ENCODE measurements at regions not wholly inside any gene's neighbourhood (a gene's known extent, or its start where the extent isn't known, plus 50 kb on each side); places are given as distances from the start of the nearest gene placed in this dataset.

DNA sequence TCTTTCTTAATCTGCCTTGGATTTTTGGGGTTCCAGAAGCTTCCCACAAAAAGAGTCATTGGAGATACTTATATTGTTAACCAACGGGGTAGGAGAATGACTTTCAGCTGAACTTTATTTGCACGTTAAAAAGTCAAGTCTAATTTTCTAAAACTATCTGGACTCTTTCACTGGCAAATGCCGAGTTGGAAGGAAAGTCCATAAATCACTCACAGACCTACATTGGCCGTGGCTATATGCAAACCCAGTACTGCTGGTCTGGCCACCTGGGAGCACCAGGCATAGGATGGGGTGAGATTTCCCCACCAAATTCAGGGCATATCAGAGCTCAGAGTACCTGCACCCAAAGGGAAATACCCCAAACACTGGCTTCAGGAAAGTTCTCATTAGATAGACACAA, 71.3 kb upstream of the SALL4 start:
- no peak overlapping the region for H3K4me2 ChIP-seq (ENCODE audit: low read length)
- no peak overlapping the region for H3K27ac ChIP-seq (ENCODE audit: low read depth, low read length)
- H3K4me1 ChIP-seq (ENCODE audit: control insufficient read depth, low read length), result no peaks in the 10 kb centered on the region
- TF ChIP-seq EZH2phosphoT487 (IDR thresholded peaks at IDR 0.05; ENCODE audit: borderline replicate concordance, low read length), result no peak
- no peak for TF ChIP-seq CTCF (IDR thresholded peaks at IDR 0.05; ENCODE audit: low read depth, low read length, poor library complexity, severe bottlenecking)
- H3K27me3 ChIP-seq (ENCODE audit: control insufficient read depth, low read length), result no peaks in the 10 kb centered on the region
- no peaks in the 10 kb centered on the region for H3K79me2 ChIP-seq (ENCODE audit: control insufficient read depth, low read length)
- H4K20me1 ChIP-seq (ENCODE audit: control insufficient read depth, insufficient read depth, low read depth, low read length), result no peaks in the 10 kb centered on the region
- H3K4me3 ChIP-seq (ENCODE audit: low read length), result no peak overlapping the region
- H3F3A ChIP-seq (ENCODE audit: control insufficient read depth, insufficient read depth), result no peaks in the 10 kb centered on the region
- H3K9me3 ChIP-seq (ENCODE audit: control insufficient read depth, insufficient read depth, low read length), result no peaks in the 10 kb centered on the region
- no peaks in the 10 kb centered on the region for H3K9me2 ChIP-seq (replicated peaks; ENCODE audit: control insufficient read depth, low read length)
- no peaks in the 10 kb centered on the region for H3K36me3 ChIP-seq (ENCODE audit: control insufficient read depth, low read length)

GRCh38 chr20:51871943-51872342, 69.6 kb upstream of the SALL4 start:
- Histone ChIP-seq H4K20me1 (ENCODE audit: control insufficient read depth, insufficient read depth, low read depth, low read length) (no peaks in the 10 kb centered on the region), H3K9me3 (ENCODE audit: control insufficient read depth, insufficient read depth, low read length) (no peaks in the 10 kb centered on the region), H3K4me2 (ENCODE audit: low read length) (no peak overlapping the region), H3K36me3 (ENCODE audit: control insufficient read depth, low read length) (no peaks in the 10 kb centered on the region), H3K27me3 (ENCODE audit: control insufficient read depth, low read length) (no peaks in the 10 kb centered on the region), H3K27ac (ENCODE audit: low read depth, low read length) (no peak overlapping the region), H3K79me2 (ENCODE audit: control insufficient read depth, low read length) (no peaks in the 10 kb centered on the region), H3K4me1 (ENCODE audit: control insufficient read depth, low read length) (no peaks in the 10 kb centered on the region), H3K9me2 (replicated peaks; ENCODE audit: control insufficient read depth, low read length) (no peaks in the 10 kb centered on the region), H3K4me3 (ENCODE audit: low read length) (no peak overlapping the region), H3F3A (ENCODE audit: control insufficient read depth, insufficient read depth) (no peaks in the 10 kb centered on the region)
- TF ChIP-seq CTCF (IDR thresholded peaks at IDR 0.05; ENCODE audit: low read depth, low read length, poor library complexity, severe bottlenecking), result no peak
- no peak for TF ChIP-seq EZH2phosphoT487 (IDR thresholded peaks at IDR 0.05; ENCODE audit: borderline replicate concordance, low read length)

- Histone ChIP-seq H3K27ac (ENCODE audit: low read depth, low read length) (no peak overlapping the region), H3K9me2 (replicated peaks; ENCODE audit: control insufficient read depth, low read length) (no peaks in the 10 kb centered on the region), H3F3A (ENCODE audit: control insufficient read depth, insufficient read depth) (no peaks in the 10 kb centered on the region), H3K4me2 (ENCODE audit: low read length) (no peak overlapping the region), H3K79me2 (ENCODE audit: control insufficient read depth, low read length) (no peaks in the 10 kb centered on the region), H3K36me3 (ENCODE audit: control insufficient read depth, low read length) (no peaks in the 10 kb centered on the region), H3K9me3 (ENCODE audit: control insufficient read depth, insufficient read depth, low read length) (no peaks in the 10 kb centered on the region), H4K20me1 (ENCODE audit: control insufficient read depth, insufficient read depth, low read depth, low read length) (no peaks in the 10 kb centered on the region), H3K4me3 (ENCODE audit: low read length) (no peak overlapping the region), H3K27me3 (ENCODE audit: control insufficient read depth, low read length) (no peaks in the 10 kb centered on the region), H3K4me1 (ENCODE audit: control insufficient read depth, low read length) (no peaks in the 10 kb centered on the region)
- TF ChIP-seq EZH2phosphoT487 (IDR thresholded peaks at IDR 0.05; ENCODE audit: borderline replicate concordance, low read length) (no peak), CTCF (IDR thresholded peaks at IDR 0.05; ENCODE audit: low read depth, low read length, poor library complexity, severe bottlenecking) (no peak)
These were observed 66.7 kb upstream of the SALL4 start for GRCh38 chr20:51869002-51869401.

GRCh38 chr20:51867251-51867650, 64.9 kb upstream of the SALL4 start:
- no peaks in the 10 kb centered on the region for H4K20me1 ChIP-seq (ENCODE audit: control insufficient read depth, insufficient read depth, low read depth, low read length)
- H3F3A ChIP-seq (ENCODE audit: control insufficient read depth, insufficient read depth), result no peaks in the 10 kb centered on the region
- H3K36me3 ChIP-seq (ENCODE audit: control insufficient read depth, low read length), result no peaks in the 10 kb centered on the region
- no peaks in the 10 kb centered on the region for H3K27me3 ChIP-seq (ENCODE audit: control insufficient read depth, low read length)
- no peaks in the 10 kb centered on the region for H3K9me2 ChIP-seq (replicated peaks; ENCODE audit: control insufficient read depth, low read length)
- no peak overlapping the region for H3K4me2 ChIP-seq (ENCODE audit: low read length)
- H3K4me3 ChIP-seq (ENCODE audit: low read length), result no peak overlapping the region
- H3K9me3 ChIP-seq (ENCODE audit: control insufficient read depth, insufficient read depth, low read length), result no peaks in the 10 kb centered on the region
- no peaks in the 10 kb centered on the region for H3K79me2 ChIP-seq (ENCODE audit: control insufficient read depth, low read length)
- TF ChIP-seq EZH2phosphoT487 (IDR thresholded peaks at IDR 0.05; ENCODE audit: borderline replicate concordance, low read length) (no peak), CTCF (IDR thresholded peaks at IDR 0.05; ENCODE audit: low read depth, low read length, poor library complexity, severe bottlenecking) (no peak)
- H3K27ac ChIP-seq (ENCODE audit: low read depth, low read length), result no peak overlapping the region
- no peaks in the 10 kb centered on the region for H3K4me1 ChIP-seq (ENCODE audit: control insufficient read depth, low read length)
